Spleen (tissue), 11 donors: ENCODE measurements at regions not wholly inside any gene's neighbourhood (a gene's known extent, or its start where the extent isn't known, plus 50 kb on each side); places are given as distances from the start of the nearest gene placed in this dataset.
"Not testable (repeated sequence)": the region's sequence is repeated elsewhere in the genome, so short reads cannot be mapped to it uniquely, and the experiment has no call there.

Experiments
- DNase-seq: peaks from one replicate; pipeline ENCODE4 v3.0.0-alpha.2; 2020
- H3K27ac ChIP-seq, 8 donors: fragments of 200-600 bp; sonication (generic) in 7 of 8; 1 replicate in 4 of 8; 2 replicates in 4 of 8; pipeline versions ENCODE4 v1.5.0 to v1.8.0; 2016 to 2021; ENCODE audit warnings: inconsistent platforms in 4 of 8, mild to moderate bottlenecking in 4 of 8, moderate library complexity in 1 of 8
- H3K27me3 ChIP-seq, 7 donors: fragments of 200-600 bp; sonication (generic) in 6 of 7; replicated peaks in 1 of 7; 1 replicate in 4 of 7; 2 replicates in 3 of 7; pipeline versions ENCODE4 v1.5.0 to v1.8.0; 2016 to 2021; ENCODE audit warnings: inconsistent platforms in 3 of 7, mild to moderate bottlenecking in 1 of 7
- H3K36me3 ChIP-seq, 6 donors: fragments of 200-600 bp; sonication (generic) in 5 of 6; 1 replicate in 4 of 6; 2 replicates in 2 of 6; pipeline versions ENCODE4 v1.5.0 to v1.8.0; 2016 to 2021; ENCODE audit warnings: inconsistent platforms in 2 of 6
- H3K4me1 ChIP-seq, 6 donors: fragments of 200-600 bp; sonication (generic) in 5 of 6; 1 replicate in 3 of 6; 2 replicates in 3 of 6; pipeline versions ENCODE4 v1.5.0 to v1.8.0; 2016 to 2021; ENCODE audit warnings: inconsistent platforms in 3 of 6
- H3K4me3 ChIP-seq, 8 donors: fragments of 200-600 bp; sonication (generic) in 7 of 8; 1 replicate in 4 of 8; 2 replicates in 4 of 8; pipeline versions ENCODE4 v1.5.0 to v1.8.0; 2016 to 2021; ENCODE audit warnings: inconsistent platforms in 4 of 8, mild to moderate bottlenecking in 4 of 8, moderate library complexity in 2 of 8
- H3K9me3 ChIP-seq, 8 donors: fragments of 200-600 bp; sonication (generic) in 7 of 8; 1 replicate in 4 of 8; 2 replicates in 4 of 8; pipeline versions ENCODE4 v1.5.0 to v1.8.0; 2016 to 2021; ENCODE audit warnings: inconsistent platforms in 4 of 8
- CTCF ChIP-seq, 11 experiments: fragments of 200-600 bp in 7 of 11; fragments of 450-650 bp in 4 of 11; sonication (generic) in 4 of 11; IDR thresholded peaks in 8 of 11; conservative IDR thresholded peaks in 3 of 11; 1 replicate in 7 of 11; 2 replicates in 4 of 11; pipeline versions ENCODE4 v1.4.0 to v1.8.0; 2016 to 2021; ENCODE audit warnings: antibody characterized with exemption in 11 of 11, inconsistent platforms in 4 of 11, mild to moderate bottlenecking in 1 of 11
- POLR2A ChIP-seq, 3 donors: fragments of 450-650 bp; IDR thresholded peaks; one replicate each; pipeline ENCODE4 v1.5.1; 2017; ENCODE audit warnings: antibody characterized with exemption in 3 of 3, mild to moderate bottlenecking in 1 of 3
- POLR2AphosphoS5 ChIP-seq, 3 donors: sonication (generic); formaldehyde crosslinking; IDR thresholded peaks; one replicate each; pipeline ENCODE4 v1.5.1; 2017; ENCODE audit warnings: antibody characterized with exemption in 3 of 3
- WGBS, 5 donors: extraction: QIAGEN DNeasy Blood & Tissue Kit in 3 of 5; methylation state at CpG; one replicate each; pipeline versions ENCODE4 v1.1.5 to v1.1.7; 2013 to 2018; 5-methylcytosine and 5-hydroxymethylcytosine counted together
- intact Hi-C: fragments of 100-400 bp; cut with DNase I; formaldehyde crosslinking; loops from one replicate; pipeline ENCODE4 v1.15.0; 2023; ENCODE audit warnings: low total_unique reads
- donor health status: healthy with polysubstance abuse.
- donor health status: DM: no; HTN: no; CAD: no; lungs with moderate emphysema.
- donor health status: DM: no; HTN: no; CAD: no.
- donor health status: Bipolar disorder and iron deficiency.
- donor health status: healthy.
- donor health status: DM: no; HTN: no; CAD: no.
- donor health status: DM: yes; HTN: yes; CAD: no.

GRCh38 chr18:64749884-64750283 is 601.0 kb upstream of the LINC00305 start:
- H3K27ac ChIP-seq, result no peak overlapping the region
- intact Hi-C loops, result no loop called here
- TF ChIP-seq CTCF (IDR thresholded peaks at IDR 0.05 in 8 of 11, conservative IDR thresholded peaks at IDR 0.05 in 3 of 11), result no peak
- no peak for TF ChIP-seq POLR2AphosphoS5 (IDR thresholded peaks at IDR 0.05)
- no peak for TF ChIP-seq POLR2A (IDR thresholded peaks at IDR 0.05)
- no peak overlapping the region for H3K4me3 ChIP-seq
- no peaks in the 10 kb centered on the region for H3K36me3 ChIP-seq
- no peaks in the 10 kb centered on the region for H3K9me3 ChIP-seq
- no peaks in the 10 kb centered on the region for H3K27me3 ChIP-seq
- 59 to 78% (median 73%) methylated on average over 2 of the region's 2 CpGs for WGBS, 5 donors
- H3K4me1 ChIP-seq, result no peaks in the 10 kb centered on the region
- no peak for DNase-seq

- TF ChIP-seq CTCF (IDR thresholded peaks at IDR 0.05 in 8 of 11, conservative IDR thresholded peaks at IDR 0.05 in 3 of 11) (no peak), POLR2A (IDR thresholded peaks at IDR 0.05) (no peak), POLR2AphosphoS5 (IDR thresholded peaks at IDR 0.05) (no peak)
- Histone ChIP-seq H3K27ac (no peak overlapping the region), H3K9me3 (no peaks in the 10 kb centered on the region), H3K4me3 (no peak overlapping the region), H3K27me3 (no peaks in the 10 kb centered on the region), H3K36me3 (no peaks in the 10 kb centered on the region), H3K4me1 (no peaks in the 10 kb centered on the region)
- intact Hi-C loops, result no loop called here
- DNase-seq, result no peak
Observed at GRCh38 chr18:64747803-64748202, 598.9 kb upstream of the LINC00305 start.

- H3K9me3 ChIP-seq, result no peaks in the 10 kb centered on the region
- TF ChIP-seq CTCF (IDR thresholded peaks at IDR 0.05 in 8 of 11, conservative IDR thresholded peaks at IDR 0.05 in 3 of 11) (no peak), POLR2AphosphoS5 (IDR thresholded peaks at IDR 0.05) (no peak), POLR2A (IDR thresholded peaks at IDR 0.05) (no peak)
- H3K27ac ChIP-seq, result no peak overlapping the region
- no peak for DNase-seq
- intact Hi-C loops, result no loop called here
- H3K36me3 ChIP-seq, result no peaks in the 10 kb centered on the region
- no peaks in the 10 kb centered on the region for H3K4me1 ChIP-seq
- no peaks in the 10 kb centered on the region for H3K27me3 ChIP-seq
- H3K4me3 ChIP-seq, result no peak overlapping the region
Observed at GRCh38 chr18:64742898-64743297, 594.0 kb upstream of the LINC00305 start.

- no peaks in the 10 kb centered on the region for H3K9me3 ChIP-seq
- DNase-seq, result no peak
- no peaks in the 10 kb centered on the region for H3K36me3 ChIP-seq
- no peaks in the 10 kb centered on the region for H3K27me3 ChIP-seq
- TF ChIP-seq POLR2AphosphoS5 (IDR thresholded peaks at IDR 0.05) (no peak), POLR2A (IDR thresholded peaks at IDR 0.05) (no peak), CTCF (IDR thresholded peaks at IDR 0.05 in 8 of 11, conservative IDR thresholded peaks at IDR 0.05 in 3 of 11) (no peak)
- H3K27ac ChIP-seq, result no peak overlapping the region
- intact Hi-C loops, result no loop called here
- WGBS, 5 donors, result 80 to 95% (median 89%) methylated on average over 2 of the region's 2 CpGs
- no peak overlapping the region for H3K4me3 ChIP-seq
- no peaks in the 10 kb centered on the region for H3K4me1 ChIP-seq
Observed at GRCh38 chr18:64734063-64734462, 585.2 kb upstream of the LINC00305 start.

GRCh38 chr18:64725657-64726056 is 576.8 kb upstream of the LINC00305 start:
- H3K36me3 ChIP-seq, intact Hi-C loops, H3K4me1 ChIP-seq, H3K4me3 ChIP-seq, H3K27me3 ChIP-seq, H3K27ac ChIP-seq: not testable (repeated sequence)
- DNase-seq, result peak; percentile 38
- peaks cover 0 to 17% (median 2%) of the 10 kb centered on the region in 8 donors for H3K9me3 ChIP-seq
- 89 to 98% (median 95%) methylated on average over 15 to 39 of the region's 39 CpGs for WGBS, 5 donors
